Heart left ventricle (tissue), 13 donors: ENCODE measurements at regions not wholly inside any gene's neighbourhood (a gene's known extent, or its start where the extent isn't known, plus 50 kb on each side); places are given as distances from the start of the nearest gene placed in this dataset.

Experiments used
- CTCF ChIP-seq, 12 donors: fragments of 200-600 bp; sonication (generic) in 4 of 12; IDR thresholded peaks; one replicate each; pipeline versions ENCODE4 v1.5.0 to v1.8.0; 2018 to 2022; ENCODE audit warnings: antibody characterized with exemption in 12 of 12, mild to moderate bottlenecking in 5 of 12
- POLR2A ChIP-seq, 2 donors: fragments of 450-650 bp; IDR thresholded peaks; one replicate each; pipeline ENCODE4 v1.6.1; 2017; ENCODE audit warnings: antibody characterized with exemption in 2 of 2, mild to moderate bottlenecking in 2 of 2, moderate library complexity in 2 of 2
- donor health status: ischemic (EF 13 %, LVEDD 7.1; RV severe dilation, severe dysfunction).
- donor health status: DM: no; HTN: yes; CAD: no.
- donor health status: DM: no; HTN: no; CAD: no.
- donor health status: ischemic (EF 25% LVEDD 6.9; RV normal size, moderate dysfunction).
- donor health status: ischemic (EF 25% LVEDD 5.7; RV mildly dilated, moderate dysfunction).
- donor health status: ischemic (EF 35%, LVEDD 5.7; RV mildly dilated, moderate dysfunction).
- donor health status: nonischemic (EF 11% LVEDD 7.7; RV severe dilation, severe dysfunction).
- donor health status: DM: yes; HTN: yes; CAD: no.
- donor health status: PGD.
- donor health status: ischemic (EF 29% LVEDD 5.4; RV normal size, mild dysfunction).
- donor health status: nonischemic (EF 23%, LVEDD 6.1; RV moderate dilation, normal function).

DNA sequence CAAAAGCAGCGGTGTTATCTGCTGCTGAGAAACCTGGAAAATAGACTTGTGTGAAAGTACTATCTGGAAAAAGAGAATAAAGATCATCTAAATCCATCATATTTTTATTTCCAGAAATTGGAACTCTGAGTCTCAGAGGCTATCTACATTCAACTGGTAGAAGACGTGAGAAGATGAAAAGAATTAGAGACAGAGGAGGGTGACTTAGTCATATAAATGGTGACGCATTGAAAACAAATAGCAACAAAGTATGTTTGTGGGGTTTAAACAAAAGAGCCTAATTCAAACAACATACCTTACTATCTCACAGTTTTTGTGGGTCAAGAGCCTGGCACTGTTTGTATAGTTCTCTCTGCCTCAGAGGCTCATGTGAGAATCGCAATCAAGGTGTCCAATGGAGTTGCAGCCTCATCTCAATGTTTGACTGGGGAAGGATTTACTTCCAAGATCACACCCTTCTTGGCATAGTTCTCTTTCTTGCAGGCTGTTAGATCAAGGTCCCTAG, 757.1 kb upstream of the SLC35B3 start:
- TF ChIP-seq CTCF (IDR thresholded peaks at IDR 0.05): no peak
- no peak for TF ChIP-seq POLR2A (IDR thresholded peaks at IDR 0.05)
